ENCODE measurements at regions not wholly inside any gene's neighbourhood (a gene's known extent, or its start where the extent isn't known, plus 50 kb on each side); places are given as distances from the start of the nearest gene placed in this dataset.
"Not testable (repeated sequence)": the region's sequence is repeated elsewhere in the genome, so short reads cannot be mapped to it uniquely, and the experiment has no call there.

DNA sequence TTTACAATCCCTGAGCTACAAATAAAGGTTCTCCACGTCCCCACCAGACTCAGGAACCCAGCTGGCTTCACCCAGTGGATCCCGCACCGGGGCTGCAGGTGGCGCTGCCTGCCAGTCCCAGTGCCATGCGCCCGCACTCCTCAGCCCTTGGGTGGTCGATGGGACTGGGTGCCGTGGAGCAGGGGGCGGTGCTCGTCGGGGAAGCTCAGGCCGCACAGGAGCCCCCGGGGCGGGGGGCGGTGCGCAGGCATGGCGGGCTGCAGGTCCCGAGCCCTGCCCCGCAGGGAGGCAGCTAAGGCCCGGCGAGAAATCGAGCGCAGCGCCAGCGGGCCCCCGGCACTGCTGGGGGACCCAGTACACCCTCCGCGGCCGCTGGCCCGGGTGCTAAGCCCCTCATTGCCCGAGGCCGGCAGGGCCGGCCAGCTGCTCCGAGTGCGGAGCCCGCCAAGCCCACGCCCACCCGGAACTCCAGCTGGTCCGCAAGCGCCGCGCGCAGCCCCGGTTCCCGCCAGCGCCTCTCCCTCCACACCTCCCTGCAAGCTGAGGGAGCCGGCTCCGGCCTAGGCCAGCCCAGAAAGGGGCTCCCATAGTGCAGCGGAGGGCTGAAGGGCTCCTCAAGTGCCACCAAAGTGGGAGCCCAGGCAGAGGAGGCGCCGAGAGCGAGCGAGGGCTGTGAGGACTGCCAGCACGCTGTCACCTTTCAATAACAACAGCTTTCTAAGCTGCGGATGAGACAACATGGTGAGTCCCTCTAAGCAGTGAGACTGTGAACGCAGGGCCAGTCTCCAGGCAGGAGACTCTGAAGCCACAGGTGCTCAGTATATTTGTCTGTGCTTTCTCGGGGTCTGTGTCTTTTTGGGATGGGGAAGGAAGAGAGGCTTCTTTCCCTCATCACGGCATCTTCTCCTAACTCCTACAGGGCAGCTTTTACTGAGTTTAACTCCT is 161.5 kb downstream of the NR2F2 start:
- H3K36me3 Mint-ChIP-seq (ENCODE audit: insufficient read depth, unreplicated experiment); DNase-seq; H3K9me3 Mint-ChIP-seq (ENCODE audit: low read depth, unreplicated experiment); CTCF ChIA-PET; BruUV-seq (replicated peaks); H3K27ac Mint-ChIP-seq (ENCODE audit: unreplicated experiment); H3K4me1 Mint-ChIP-seq (ENCODE audit: low read depth, unreplicated experiment); intact Hi-C loops (cut with micrococcal nuclease; ENCODE audit: unreplicated experiment); H3K27me3 Mint-ChIP-seq (ENCODE audit: unreplicated experiment); H3K4me3 Mint-ChIP-seq (ENCODE audit: low read depth, unreplicated experiment): not testable (repeated sequence)

DNA sequence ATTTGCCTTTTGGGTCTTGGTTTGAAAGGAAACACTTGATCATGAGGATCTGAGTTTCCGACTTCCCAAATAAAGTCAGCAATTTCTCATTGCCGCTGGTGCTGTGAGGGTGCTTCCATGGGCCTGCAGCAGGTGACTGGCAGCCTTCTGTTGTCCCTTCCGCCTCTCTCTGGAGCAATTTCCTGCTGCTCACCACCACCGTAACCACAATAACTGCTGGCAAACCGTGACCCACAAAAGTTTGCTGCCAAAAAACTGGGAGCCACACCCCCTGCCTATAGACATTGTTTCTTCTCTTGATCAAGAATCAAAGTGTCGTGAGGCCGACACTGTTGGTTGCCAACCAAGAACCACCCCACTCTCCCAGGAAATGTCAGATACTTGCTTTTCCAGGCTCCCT is 164.0 kb downstream of the NR2F2 start:
- CTCF ChIA-PET = no interaction called here
- H3K9me3 Mint-ChIP-seq (ENCODE audit: low read depth, unreplicated experiment) = no peaks in the 10 kb centered on the region
- DNase-seq = no peak
- no peaks in the 10 kb centered on the region for H3K36me3 Mint-ChIP-seq (ENCODE audit: insufficient read depth, unreplicated experiment)
- no peaks in the 10 kb centered on the region for H3K27me3 Mint-ChIP-seq (ENCODE audit: unreplicated experiment)
- H3K4me1 Mint-ChIP-seq (ENCODE audit: low read depth, unreplicated experiment) = no peaks in the 10 kb centered on the region
- H3K4me3 Mint-ChIP-seq (ENCODE audit: low read depth, unreplicated experiment) = no peak overlapping the region
- intact Hi-C loops (cut with micrococcal nuclease; ENCODE audit: unreplicated experiment) = no loop called here
- BruUV-seq (replicated peaks) = no TSS peak
- TF ChIP-seq, protein P1, sequence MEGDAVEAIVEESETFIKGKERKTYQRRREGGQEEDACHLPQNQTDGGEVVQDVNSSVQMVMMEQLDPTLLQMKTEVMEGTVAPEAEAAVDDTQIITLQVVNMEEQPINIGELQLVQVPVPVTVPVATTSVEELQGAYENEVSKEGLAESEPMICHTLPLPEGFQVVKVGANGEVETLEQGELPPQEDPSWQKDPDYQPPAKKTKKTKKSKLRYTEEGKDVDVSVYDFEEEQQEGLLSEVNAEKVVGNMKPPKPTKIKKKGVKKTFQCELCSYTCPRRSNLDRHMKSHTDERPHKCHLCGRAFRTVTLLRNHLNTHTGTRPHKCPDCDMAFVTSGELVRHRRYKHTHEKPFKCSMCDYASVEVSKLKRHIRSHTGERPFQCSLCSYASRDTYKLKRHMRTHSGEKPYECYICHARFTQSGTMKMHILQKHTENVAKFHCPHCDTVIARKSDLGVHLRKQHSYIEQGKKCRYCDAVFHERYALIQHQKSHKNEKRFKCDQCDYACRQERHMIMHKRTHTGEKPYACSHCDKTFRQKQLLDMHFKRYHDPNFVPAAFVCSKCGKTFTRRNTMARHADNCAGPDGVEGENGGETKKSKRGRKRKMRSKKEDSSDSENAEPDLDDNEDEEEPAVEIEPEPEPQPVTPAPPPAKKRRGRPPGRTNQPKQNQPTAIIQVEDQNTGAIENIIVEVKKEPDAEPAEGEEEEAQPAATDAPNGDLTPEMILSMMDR (IDR thresholded peaks at IDR 0.05; ENCODE audit: unreplicated experiment) = no peak
- H3K27ac Mint-ChIP-seq (ENCODE audit: unreplicated experiment) = no peak overlapping the region

GRCh38 chr15:96495386-96495785 is 164.9 kb downstream of the NR2F2 start:
- no peak overlapping the region for H3K27ac Mint-ChIP-seq (ENCODE audit: unreplicated experiment)
- TF ChIP-seq, protein P1 (IDR thresholded peaks at IDR 0.05; ENCODE audit: unreplicated experiment) = no peak
- H3K27me3 Mint-ChIP-seq (ENCODE audit: unreplicated experiment) = no peaks in the 10 kb centered on the region
- CTCF ChIA-PET = no interaction called here
- DNase-seq = no peak
- H3K36me3 Mint-ChIP-seq (ENCODE audit: insufficient read depth, unreplicated experiment) = no peaks in the 10 kb centered on the region
- intact Hi-C loops (cut with micrococcal nuclease; ENCODE audit: unreplicated experiment) = no loop called here
- no peaks in the 10 kb centered on the region for H3K9me3 Mint-ChIP-seq (ENCODE audit: low read depth, unreplicated experiment)
- no peaks in the 10 kb centered on the region for H3K4me1 Mint-ChIP-seq (ENCODE audit: low read depth, unreplicated experiment)
- H3K4me3 Mint-ChIP-seq (ENCODE audit: low read depth, unreplicated experiment) = no peak overlapping the region
- BruUV-seq (replicated peaks) = no TSS peak

DNA sequence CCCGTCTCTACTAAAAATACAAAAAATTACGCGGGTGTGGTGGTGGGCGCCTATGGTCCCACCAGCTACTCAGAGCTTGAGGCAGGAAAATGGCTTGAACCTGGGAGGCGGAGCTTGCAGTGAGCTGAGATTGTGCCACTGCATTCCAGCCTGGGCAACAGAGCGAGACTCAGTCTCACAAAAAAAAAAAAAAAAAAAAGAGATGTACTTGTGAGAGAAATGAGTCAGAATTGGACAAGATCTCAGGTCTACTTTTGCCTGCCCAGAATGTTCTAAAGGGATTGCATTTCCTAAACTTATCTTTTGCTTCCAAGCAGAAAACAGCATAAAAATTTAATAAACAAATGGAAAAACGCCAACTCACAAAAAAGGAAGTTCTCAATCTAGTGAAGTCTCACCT is 167.5 kb downstream of the NR2F2 start:
- no peaks in the 10 kb centered on the region for H3K9me3 Mint-ChIP-seq (ENCODE audit: low read depth, unreplicated experiment)
- H3K27ac Mint-ChIP-seq (ENCODE audit: unreplicated experiment) = no peak overlapping the region
- CTCF ChIA-PET = no interaction called here
- intact Hi-C loops (cut with micrococcal nuclease; ENCODE audit: unreplicated experiment) = no loop called here
- H3K27me3 Mint-ChIP-seq (ENCODE audit: unreplicated experiment) = no peaks in the 10 kb centered on the region
- BruUV-seq (replicated peaks) = no TSS peak
- H3K4me1 Mint-ChIP-seq (ENCODE audit: low read depth, unreplicated experiment) = no peaks in the 10 kb centered on the region
- TF ChIP-seq, protein P1 (IDR thresholded peaks at IDR 0.05; ENCODE audit: unreplicated experiment) = no peak
- H3K4me3 Mint-ChIP-seq (ENCODE audit: low read depth, unreplicated experiment) = no peak overlapping the region
- H3K36me3 Mint-ChIP-seq (ENCODE audit: insufficient read depth, unreplicated experiment) = no peaks in the 10 kb centered on the region
- DNase-seq = no peak

DNA sequence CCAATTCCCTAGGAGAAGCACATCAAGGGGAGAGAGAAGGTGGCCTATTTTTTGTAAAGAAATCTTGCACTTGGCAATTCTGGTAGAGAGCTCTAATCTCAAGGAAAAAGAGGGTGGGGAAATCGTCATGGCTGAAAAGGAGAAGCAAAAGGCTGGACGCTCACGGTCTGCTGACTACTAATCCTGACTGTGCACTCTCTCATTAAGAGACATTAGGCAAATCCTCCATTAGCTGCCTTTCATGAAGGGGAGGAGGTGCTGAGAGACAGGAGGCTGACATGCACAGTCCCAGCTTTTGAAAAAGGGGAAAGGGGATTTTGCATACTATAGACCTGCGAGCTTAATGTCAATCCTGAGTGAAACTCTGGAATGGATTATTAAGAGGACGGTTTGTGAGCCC is 170.0 kb downstream of the NR2F2 start:
- Mint-ChIP-seq H3K27ac (ENCODE audit: unreplicated experiment) (no peak overlapping the region), H3K4me1 (ENCODE audit: low read depth, unreplicated experiment) (no peaks in the 10 kb centered on the region), H3K27me3 (ENCODE audit: unreplicated experiment) (no peaks in the 10 kb centered on the region), H3K36me3 (ENCODE audit: insufficient read depth, unreplicated experiment) (no peaks in the 10 kb centered on the region), H3K4me3 (ENCODE audit: low read depth, unreplicated experiment) (no peak overlapping the region), H3K9me3 (ENCODE audit: low read depth, unreplicated experiment) (no peaks in the 10 kb centered on the region)
- DNase-seq = no peak
- TF ChIP-seq, protein P1 (IDR thresholded peaks at IDR 0.05; ENCODE audit: unreplicated experiment) = no peak
- BruUV-seq (replicated peaks) = no TSS peak
- CTCF ChIA-PET = no interaction called here
- intact Hi-C loops (cut with micrococcal nuclease; ENCODE audit: unreplicated experiment) = no loop called here

Data from Calu3 (cell line).